OCI-LY1 (cell line): ENCODE measurements at regions not wholly inside any gene's neighbourhood (a gene's known extent, or its start where the extent isn't known, plus 50 kb on each side); places are given as distances from the start of the nearest gene placed in this dataset.

Experiments used
- EZH2 ChIP-seq: fragments of 200-600 bp; sonication (generic), shearing (Covaris generic); IDR thresholded peaks from 2 replicates; pipeline ENCODE4 v1.8.0; 2017; ENCODE audit warnings: borderline replicate concordance, mixed run types, mild to moderate bottlenecking, antibody characterized with exemption, low read length, moderate library complexity, mixed read lengths
- TF ChIP-seq, protein P1 (sequence below): fragments of 200-600 bp; sonication (generic), shearing (Covaris generic); IDR thresholded peaks from 2 replicates; pipeline ENCODE4 v1.5.1; 2017; ENCODE audit warnings: mild to moderate bottlenecking, antibody characterized with exemption, low read length, moderate library complexity, mixed read lengths

DNA sequence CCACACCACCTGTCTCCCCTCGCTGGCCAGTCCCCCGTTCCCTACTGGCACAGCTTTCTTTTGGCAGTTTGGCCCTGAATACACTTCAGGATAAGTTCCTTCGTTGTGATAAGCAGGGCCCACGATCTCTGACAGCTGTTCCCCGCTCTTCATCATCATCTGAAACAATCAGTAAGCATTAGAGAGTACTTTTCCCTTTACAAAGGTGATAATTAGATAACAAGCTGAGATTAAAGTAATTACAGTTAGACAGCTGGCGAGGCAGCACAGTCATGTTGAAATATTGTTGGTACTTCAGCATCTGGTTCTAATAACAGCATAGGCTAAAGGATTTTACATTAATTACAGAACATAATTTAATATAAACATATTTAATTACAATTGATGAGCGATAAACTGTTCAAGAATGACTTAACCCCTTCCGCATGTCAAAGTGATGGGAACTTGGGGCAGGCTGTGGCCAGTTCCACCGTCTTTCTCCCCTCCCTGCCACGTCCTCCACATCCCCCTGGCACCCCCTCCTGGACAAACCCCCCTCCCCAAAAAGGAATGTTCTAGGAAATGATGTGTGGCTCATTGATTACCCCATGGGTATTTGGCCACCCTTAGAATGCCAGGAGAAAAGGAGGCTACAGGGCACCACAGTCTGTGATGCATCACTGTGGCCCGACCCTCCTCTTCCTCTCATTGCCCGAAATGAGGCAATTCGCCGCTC lies 134.9 kb downstream of the RCN1 start:
- TF ChIP-seq, protein P1, sequence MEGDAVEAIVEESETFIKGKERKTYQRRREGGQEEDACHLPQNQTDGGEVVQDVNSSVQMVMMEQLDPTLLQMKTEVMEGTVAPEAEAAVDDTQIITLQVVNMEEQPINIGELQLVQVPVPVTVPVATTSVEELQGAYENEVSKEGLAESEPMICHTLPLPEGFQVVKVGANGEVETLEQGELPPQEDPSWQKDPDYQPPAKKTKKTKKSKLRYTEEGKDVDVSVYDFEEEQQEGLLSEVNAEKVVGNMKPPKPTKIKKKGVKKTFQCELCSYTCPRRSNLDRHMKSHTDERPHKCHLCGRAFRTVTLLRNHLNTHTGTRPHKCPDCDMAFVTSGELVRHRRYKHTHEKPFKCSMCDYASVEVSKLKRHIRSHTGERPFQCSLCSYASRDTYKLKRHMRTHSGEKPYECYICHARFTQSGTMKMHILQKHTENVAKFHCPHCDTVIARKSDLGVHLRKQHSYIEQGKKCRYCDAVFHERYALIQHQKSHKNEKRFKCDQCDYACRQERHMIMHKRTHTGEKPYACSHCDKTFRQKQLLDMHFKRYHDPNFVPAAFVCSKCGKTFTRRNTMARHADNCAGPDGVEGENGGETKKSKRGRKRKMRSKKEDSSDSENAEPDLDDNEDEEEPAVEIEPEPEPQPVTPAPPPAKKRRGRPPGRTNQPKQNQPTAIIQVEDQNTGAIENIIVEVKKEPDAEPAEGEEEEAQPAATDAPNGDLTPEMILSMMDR: no peak
- TF ChIP-seq EZH2: no peak
